K562 (cell line): ENCODE measurements at regions not wholly inside any gene's neighbourhood (a gene's known extent, or its start where the extent isn't known, plus 50 kb on each side); places are given as distances from the start of the nearest gene placed in this dataset.

Source experiments
- ATAC-seq: fragments of 200-7000 bp; cut with Tn5 transposase; 3 replicates; pipeline ENCODE4 v1.9.1; 2020; ENCODE audit warnings: moderate library complexity
- BruUV-seq: library from RNA; stranded (reverse); fragments of 400-500 nt; replicated peaks from 2 replicates; lab custom pipeline; 2021; lab: Mats Ljungman, UMichigan
- CTCF ChIA-PET: fragments of 300-600 bp; formaldehyde crosslinking; extraction: SDS; loops from one replicate; lab custom pipeline; 2021; ENCODE audit warnings: low intra/inter-chr PET ratio; lab: Yijun Ruan, JAX
- POLR2A ChIA-PET: fragments of 300-600, 350-650 bp; sonication (Branson Sonifier 250); formaldehyde crosslinking; extraction: SDS; loops from one replicate; lab custom pipeline; 2021; ENCODE audit warnings: antibody characterized with exemption, inconsistent platforms; lab: Yijun Ruan, JAX
- DNase-seq, 4 experiments: peaks; one replicate each; pipeline versions ENCODE4 v3.0.0 to v3.0.0-alpha.2; 2011 to 2018; ENCODE audit warnings: low spot score in 3 of 4, mixed read lengths in 3 of 4; ENCODE audit errors: extremely low read depth in 1 of 4
- FAIRE-seq: peaks from 2 replicates; lab custom pipeline; 2011; peaks lifted over from hg19 to GRCh38; lab: Jason Lieb, UNC
- H2AFZ ChIP-seq: 2 replicates; pipeline ENCODE4 v1.6.0; 2011; ENCODE audit warnings: low read depth, low read length, control low read depth, inconsistent platforms
- H3K27ac ChIP-seq: fragments of 200-600 bp; 3 replicates; pipeline ENCODE4 v1.8.0; 2011; ENCODE audit warnings: low read depth, mild to moderate bottlenecking, control low read depth, inconsistent platforms, low read length, moderate library complexity, mixed read lengths; ENCODE audit errors: extremely low read depth
- H3K27me3 ChIP-seq, 2 experiments: fragments of 300-600 bp in 1 of 2; 2 replicates in 1 of 2; 3 replicates in 1 of 2; pipeline versions ENCODE4 v1.6.0 to v1.8.0; 2011; ENCODE audit warnings: inconsistent platforms in 2 of 2, low read length in 2 of 2, mild to moderate bottlenecking in 1 of 2, mixed read lengths in 1 of 2, moderate library complexity in 1 of 2; ENCODE audit not compliant: control insufficient read depth in 2 of 2, insufficient read depth in 2 of 2
- H3K36me3 ChIP-seq: fragments of 300-600 bp; 3 replicates; pipeline ENCODE4 v1.8.0; 2011; ENCODE audit warnings: mild to moderate bottlenecking, low read length, inconsistent platforms; ENCODE audit not compliant: control insufficient read depth, insufficient read depth
- H3K4me1 ChIP-seq, 2 experiments: fragments of 200-600 bp in 1 of 2; replicated peaks in 1 of 2; 2 replicates in 1 of 2; 3 replicates in 1 of 2; pipeline versions ENCODE4 v1.5.1 to v1.8.0; 2011; ENCODE audit warnings: inconsistent platforms in 2 of 2, low read length in 2 of 2, mild to moderate bottlenecking in 1 of 2, mixed read lengths in 1 of 2, moderate library complexity in 1 of 2; ENCODE audit not compliant: control insufficient read depth in 2 of 2, insufficient read depth in 2 of 2
- H3K4me2 ChIP-seq: 2 replicates; pipeline ENCODE4 v1.6.1; 2011; ENCODE audit warnings: low read length, control low read depth, inconsistent platforms, mixed read lengths; ENCODE audit not compliant: insufficient read depth
- H3K4me3 ChIP-seq: fragments of 200-600 bp; sonication (generic), shearing (Covaris generic); 2 replicates; pipeline ENCODE4 v1.5.1; 2016; ENCODE audit warnings: control low read depth, inconsistent platforms
- H3K79me2 ChIP-seq: fragments of 200-600 bp; 3 replicates; pipeline ENCODE4 v1.8.0; 2011; ENCODE audit warnings: low read length, inconsistent platforms; ENCODE audit not compliant: control insufficient read depth, insufficient read depth
- H3K9ac ChIP-seq, 2 experiments: 2 replicates each; pipeline versions ENCODE4 v1.6.0 to v1.6.1; 2011; ENCODE audit warnings: low read depth in 2 of 2, low read length in 2 of 2, control low read depth in 1 of 2, inconsistent platforms in 1 of 2, mild to moderate bottlenecking in 1 of 2, mixed read lengths in 1 of 2; ENCODE audit not compliant: insufficient read depth in 1 of 2
- H3K9me1 ChIP-seq: one replicate; pipeline ENCODE4 v1.6.0; 2011; ENCODE audit warnings: inconsistent platforms, mild to moderate bottlenecking, low read length, moderate library complexity; ENCODE audit not compliant: control insufficient read depth, insufficient read depth
- H3K9me3 ChIP-seq: replicated peaks from 2 replicates; pipeline ENCODE4 v1.5.1; 2011; ENCODE audit warnings: low read depth, low read length, inconsistent platforms; ENCODE audit not compliant: control insufficient read depth, insufficient read depth
- H4K20me1 ChIP-seq: replicated peaks from 2 replicates; pipeline ENCODE4 v1.6.1; 2011; ENCODE audit warnings: low read length, inconsistent platforms, mixed read lengths; ENCODE audit not compliant: control insufficient read depth, insufficient read depth
- BRCA1 ChIP-seq, 2 experiments: fragments of 450-650 bp in 1 of 2; sonication (generic) in 1 of 2; formaldehyde crosslinking in 1 of 2; IDR thresholded peaks; 2 replicates each; pipeline versions ENCODE4 v1.5.0 to v1.6.1; 2017 to 2020; ENCODE audit warnings: mild to moderate bottlenecking in 1 of 2, missing genetic modification reagents in 1 of 2
- E2F3 ChIP-seq: fragments of 250-450 bp; sonication (Bioruptor Pico); IDR thresholded peaks from 2 replicates; pipeline ENCODE4 v1.4.0; 2020; ENCODE audit warnings: mild to moderate bottlenecking
- FOXJ3 ChIP-seq: sonication (generic); formaldehyde crosslinking; IDR thresholded peaks from 2 replicates; pipeline ENCODE4 v1.4.0; 2020; ENCODE audit warnings: mild to moderate bottlenecking, missing genetic modification reagents
- HDAC2 ChIP-seq: fragments of 450-650 bp; IDR thresholded peaks from 2 replicates; pipeline ENCODE4 v1.6.1; 2016; ENCODE audit warnings: mild to moderate bottlenecking
- HMG20A ChIP-seq: fragments of 450-650 bp; formaldehyde crosslinking; conservative IDR thresholded peaks from 2 replicates; pipeline ENCODE4 v1.4.0; 2020; ENCODE audit warnings: mild to moderate bottlenecking, mixed read lengths
- HNRNPL ChIP-seq: fragments of 200-400 bp; formaldehyde crosslinking; IDR thresholded peaks from 2 replicates; pipeline ENCODE4 v1.6.1; 2017; ENCODE audit warnings: low read depth, mild to moderate bottlenecking, low read length
- IRF1 ChIP-seq: sonication (generic); formaldehyde crosslinking; IDR thresholded peaks from 2 replicates; pipeline ENCODE4 v1.8.0; 2022; ENCODE audit warnings: missing genetic modification reagents, mild to moderate bottlenecking, borderline replicate concordance
- JUN ChIP-seq, 2 experiments: sonication (generic) in 1 of 2; formaldehyde crosslinking in 1 of 2; IDR thresholded peaks; 2 replicates each; pipeline versions ENCODE4 v1.6.1 to v1.8.0; 2012 to 2022; ENCODE audit warnings: borderline replicate concordance in 2 of 2, mild to moderate bottlenecking in 2 of 2, improper control_type of control experiment in 1 of 2, low read depth in 1 of 2, low read length in 1 of 2, missing genetic modification reagents in 1 of 2
- NFATC3 ChIP-seq: fragments of 450-650 bp; IDR thresholded peaks from 2 replicates; pipeline ENCODE4 v1.6.1; 2017; ENCODE audit warnings: mild to moderate bottlenecking
- RBM15 ChIP-seq: fragments of 200-400 bp; formaldehyde crosslinking; IDR thresholded peaks from 2 replicates; pipeline ENCODE4 v1.6.1; 2018; ENCODE audit warnings: mild to moderate bottlenecking, low read length, moderate library complexity; ENCODE audit not compliant: insufficient read depth
- TGIF2 ChIP-seq: sonication (generic); formaldehyde crosslinking; IDR thresholded peaks from 2 replicates; pipeline ENCODE4 v1.8.1; 2022; ENCODE audit warnings: mild to moderate bottlenecking, missing genetic modification reagents, moderate library complexity
- VEZF1 ChIP-seq: fragments of 200-800 bp; sonication (Bioruptor generic); IDR thresholded peaks from 2 replicates; pipeline ENCODE4 v1.6.1; 2017; ENCODE audit warnings: missing genetic modification characterization, missing compliant biosample characterization
- ZC3H4 ChIP-seq: sonication (generic); formaldehyde crosslinking; IDR thresholded peaks from 2 replicates; pipeline ENCODE4 v1.9.0; 2021; ENCODE audit warnings: missing genetic modification reagents, borderline replicate concordance
- ZNF212 ChIP-seq: fragments of 450-650 bp; formaldehyde crosslinking; IDR thresholded peaks from 2 replicates; pipeline ENCODE4 v1.4.0; 2020; ENCODE audit warnings: mild to moderate bottlenecking
- WGBS: fragments of 100-300 bp; shearing (Covaris generic); methylation state at CpG from one replicate; pipeline ENCODE4 v1.1.6; 2016; ENCODE audit warnings: low coverage, mixed read lengths; ENCODE audit not compliant: insufficient coverage; ENCODE audit errors: missing lambda C conversion rate; 5-methylcytosine and 5-hydroxymethylcytosine counted together
- in situ Hi-C: fragments of 300-500 bp; cut with MboI; formaldehyde crosslinking; loops from 4 replicates; pipeline ENCODE4 v1.15.0; 2018; ENCODE audit warnings: inconsistent platforms, mixed read lengths
- intact Hi-C: fragments of 100-400 bp; cut with micrococcal nuclease; formaldehyde crosslinking; loops from 2 replicates; pipeline ENCODE4 v1.14.2; 2022

- Histone ChIP-seq H3K4me3 (no peak overlapping the region), H3K4me2 (no peak overlapping the region), H3K36me3 (no peaks in the 10 kb centered on the region), H3K9ac (no peak overlapping the region), H3K9me1 (no peaks in the 10 kb centered on the region), H4K20me1 (no peaks in the 10 kb centered on the region), H3K27me3 (no peaks in the 10 kb centered on the region), H3K9me3 (no peaks in the 10 kb centered on the region), H3K4me1 (no peaks in the 10 kb centered on the region), H3K79me2 (no peaks in the 10 kb centered on the region), H3K27ac (no peak overlapping the region), H2AFZ (no peak overlapping the region)
- DNase-seq, result no peak
- no peak for TF ChIP-seq HNRNPL
- TF ChIP-seq IRF1 (CRISPR knock-in tag), result no peak
- TF ChIP-seq RBM15, result no peak
- no peak for TF ChIP-seq FOXJ3 (CRISPR knock-in tag)
- no peak for TF ChIP-seq NFATC3
- TF ChIP-seq HMG20A (CRISPR knock-in tag), result no peak
- TF ChIP-seq ZC3H4 (CRISPR knock-in tag), result no peak
- no peak for TF ChIP-seq E2F3 (CRISPR knock-in tag)
- no peak for TF ChIP-seq ZNF212 (CRISPR knock-in tag)
- TF ChIP-seq VEZF1 (CRISPR knock-in tag), result no peak
- TF ChIP-seq TGIF2 (CRISPR knock-in tag), result no peak
- TF ChIP-seq BRCA1 (IDR thresholded peaks at IDR 0.05), result no peak
- no peak for TF ChIP-seq BRCA1 (CRISPR knock-in tag; IDR thresholded peaks at IDR 0.05)
- TF ChIP-seq HDAC2, result no peak
- no peak for TF ChIP-seq JUN (IDR thresholded peaks at IDR 0.05; ENCODE audit: borderline replicate concordance, low read depth, low read length)
- TF ChIP-seq JUN (CRISPR knock-in tag; IDR thresholded peaks at IDR 0.05; ENCODE audit: borderline replicate concordance), result no peak
- CTCF ChIA-PET, result no interaction called here
- BruUV-seq, result no TSS peak
- POLR2A ChIA-PET, result no interaction called here
- intact Hi-C loops, result no loop called here
- no peak for FAIRE-seq
- no peak for ATAC-seq
- in situ Hi-C loops, result no loop called here
- WGBS, result 0% methylated on average over 3 of the region's 3 CpGs
Measured at GRCh38 chr16:64060631-64061030, 1061.2 kb downstream of the CDH11 start.
